ENCODE measurements at regions not wholly inside any gene's neighbourhood (a gene's known extent, or its start where the extent isn't known, plus 50 kb on each side); places are given as distances from the start of the nearest gene placed in this dataset.

GRCh38 chr10:78687626-78688025 lies 381.1 kb upstream of the ZMIZ1 start:
- TF ChIP-seq, protein P1, sequence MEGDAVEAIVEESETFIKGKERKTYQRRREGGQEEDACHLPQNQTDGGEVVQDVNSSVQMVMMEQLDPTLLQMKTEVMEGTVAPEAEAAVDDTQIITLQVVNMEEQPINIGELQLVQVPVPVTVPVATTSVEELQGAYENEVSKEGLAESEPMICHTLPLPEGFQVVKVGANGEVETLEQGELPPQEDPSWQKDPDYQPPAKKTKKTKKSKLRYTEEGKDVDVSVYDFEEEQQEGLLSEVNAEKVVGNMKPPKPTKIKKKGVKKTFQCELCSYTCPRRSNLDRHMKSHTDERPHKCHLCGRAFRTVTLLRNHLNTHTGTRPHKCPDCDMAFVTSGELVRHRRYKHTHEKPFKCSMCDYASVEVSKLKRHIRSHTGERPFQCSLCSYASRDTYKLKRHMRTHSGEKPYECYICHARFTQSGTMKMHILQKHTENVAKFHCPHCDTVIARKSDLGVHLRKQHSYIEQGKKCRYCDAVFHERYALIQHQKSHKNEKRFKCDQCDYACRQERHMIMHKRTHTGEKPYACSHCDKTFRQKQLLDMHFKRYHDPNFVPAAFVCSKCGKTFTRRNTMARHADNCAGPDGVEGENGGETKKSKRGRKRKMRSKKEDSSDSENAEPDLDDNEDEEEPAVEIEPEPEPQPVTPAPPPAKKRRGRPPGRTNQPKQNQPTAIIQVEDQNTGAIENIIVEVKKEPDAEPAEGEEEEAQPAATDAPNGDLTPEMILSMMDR (conservative IDR thresholded peaks at IDR 0.05; ENCODE audit: low read length), result no peak
- TF ChIP-seq EZH2phosphoT487 (IDR thresholded peaks at IDR 0.05; ENCODE audit: borderline replicate concordance, low read depth, low read length), result no peak

Data from OCI-LY7 (cell line).